Ishikawa (cell line): ENCODE measurements at regions not wholly inside any gene's neighbourhood (a gene's known extent, or its start where the extent isn't known, plus 50 kb on each side); places are given as distances from the start of the nearest gene placed in this dataset.

ENCODE experiments used
- CEBPB ChIP-seq: IDR thresholded peaks from 2 replicates; pipeline ENCODE4 v1.6.1; 2012
- CREB1 ChIP-seq: IDR thresholded peaks from 2 replicates; pipeline ENCODE4 v1.6.1; 2012; ENCODE audit warnings: low read depth
- EP300 ChIP-seq: IDR thresholded peaks from 2 replicates; pipeline ENCODE4 v1.6.1; 2012; ENCODE audit warnings: borderline replicate concordance
- FOXM1 ChIP-seq: IDR thresholded peaks from 2 replicates; pipeline ENCODE4 v1.6.1; 2012; ENCODE audit warnings: low read depth, borderline replicate concordance
- MAX ChIP-seq: IDR thresholded peaks from 2 replicates; pipeline ENCODE4 v1.6.1; 2012
- RAD21 ChIP-seq: IDR thresholded peaks from 2 replicates; pipeline ENCODE4 v1.6.1; 2012; ENCODE audit warnings: low read depth
- TAF1 ChIP-seq: IDR thresholded peaks from 2 replicates; pipeline ENCODE4 v1.6.1; 2012; ENCODE audit warnings: low read depth, mild to moderate bottlenecking
- ZBTB7A ChIP-seq: IDR thresholded peaks from 2 replicates; pipeline ENCODE4 v1.6.1; 2012; ENCODE audit warnings: low read depth

- TF ChIP-seq ZBTB7A, result no peak
- TF ChIP-seq RAD21, result no peak
- TF ChIP-seq EP300, result no peak
- TF ChIP-seq MAX, result no peak
- TF ChIP-seq TAF1, result no peak
- no peak for TF ChIP-seq FOXM1
- TF ChIP-seq CEBPB, result no peak
- TF ChIP-seq CREB1, result no peak
Observed at GRCh38 chr18:52001106-52001505, 338.9 kb upstream of the DCC start.
